GM13976 (cell line): ENCODE measurements at regions not wholly inside any gene's neighbourhood (a gene's known extent, or its start where the extent isn't known, plus 50 kb on each side); places are given as distances from the start of the nearest gene placed in this dataset.

Source experiments
- DNase-seq: peaks from one replicate; pipeline ENCODE4 v3.0.0; 2012; ENCODE audit warnings: low spot score
- in situ Hi-C: fragments of 300-500 bp; cut with MboI; formaldehyde crosslinking; loops from one replicate; pipeline ENCODE4 v1.12.0; 2022; ENCODE audit warnings: low sequenced_read_pairs, mixed read lengths, inconsistent platforms; ENCODE audit not compliant: unreplicated experiment
- TF ChIP-seq, protein P1 (sequence below): IDR thresholded peaks from 2 replicates; pipeline ENCODE4 v1.5.1; 2012; ENCODE audit warnings: borderline replicate concordance, mild to moderate bottlenecking; ENCODE audit not compliant: insufficient read depth; ENCODE audit errors: extremely low read depth, missing control alignments, control extremely low read depth

DNA sequence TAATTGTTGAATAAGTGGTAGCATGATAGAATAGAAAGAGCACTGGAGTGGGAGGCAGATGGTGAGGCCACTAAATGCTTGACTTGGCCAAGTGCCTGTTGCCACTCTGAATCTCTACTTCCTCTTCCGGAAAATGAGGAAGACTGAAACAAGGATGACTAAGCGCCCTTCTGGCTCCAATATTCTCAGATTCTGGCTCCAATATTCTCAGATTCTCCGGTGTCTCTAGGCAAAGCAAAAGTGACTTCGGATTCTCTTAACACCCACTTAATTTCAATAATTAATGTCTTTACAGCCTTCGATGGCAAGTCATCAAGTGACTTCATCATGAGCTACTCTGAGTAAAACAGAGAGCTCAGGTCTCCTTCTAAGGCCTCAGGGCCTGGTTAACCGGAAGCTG, 402.2 kb upstream of the FGF13 start:
- in situ Hi-C loops: no loop called here
- no peak for DNase-seq
- TF ChIP-seq, protein P1, sequence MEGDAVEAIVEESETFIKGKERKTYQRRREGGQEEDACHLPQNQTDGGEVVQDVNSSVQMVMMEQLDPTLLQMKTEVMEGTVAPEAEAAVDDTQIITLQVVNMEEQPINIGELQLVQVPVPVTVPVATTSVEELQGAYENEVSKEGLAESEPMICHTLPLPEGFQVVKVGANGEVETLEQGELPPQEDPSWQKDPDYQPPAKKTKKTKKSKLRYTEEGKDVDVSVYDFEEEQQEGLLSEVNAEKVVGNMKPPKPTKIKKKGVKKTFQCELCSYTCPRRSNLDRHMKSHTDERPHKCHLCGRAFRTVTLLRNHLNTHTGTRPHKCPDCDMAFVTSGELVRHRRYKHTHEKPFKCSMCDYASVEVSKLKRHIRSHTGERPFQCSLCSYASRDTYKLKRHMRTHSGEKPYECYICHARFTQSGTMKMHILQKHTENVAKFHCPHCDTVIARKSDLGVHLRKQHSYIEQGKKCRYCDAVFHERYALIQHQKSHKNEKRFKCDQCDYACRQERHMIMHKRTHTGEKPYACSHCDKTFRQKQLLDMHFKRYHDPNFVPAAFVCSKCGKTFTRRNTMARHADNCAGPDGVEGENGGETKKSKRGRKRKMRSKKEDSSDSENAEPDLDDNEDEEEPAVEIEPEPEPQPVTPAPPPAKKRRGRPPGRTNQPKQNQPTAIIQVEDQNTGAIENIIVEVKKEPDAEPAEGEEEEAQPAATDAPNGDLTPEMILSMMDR: no peak

DNA sequence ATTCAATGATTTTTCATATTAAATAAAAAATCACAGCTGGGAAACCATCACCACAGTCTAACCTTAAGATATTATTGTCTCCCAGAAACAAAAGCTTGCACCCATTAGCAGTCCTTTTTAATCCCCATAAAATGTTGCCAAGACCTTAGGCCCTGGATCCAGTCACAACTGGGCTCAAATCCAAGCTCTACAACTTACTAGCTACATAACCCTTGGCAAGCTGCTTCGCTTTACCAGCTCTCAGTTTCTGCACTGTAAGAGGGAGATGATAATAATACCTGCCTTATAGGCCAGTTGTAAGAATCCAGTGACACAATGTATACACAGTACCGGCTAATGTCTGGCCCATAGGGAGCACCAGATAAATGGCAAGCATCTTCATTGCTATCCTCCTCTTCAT, 400.9 kb upstream of the FGF13 start:
- TF ChIP-seq, protein P1: no peak
- in situ Hi-C loops: no loop called here
- DNase-seq: no peak

DNA sequence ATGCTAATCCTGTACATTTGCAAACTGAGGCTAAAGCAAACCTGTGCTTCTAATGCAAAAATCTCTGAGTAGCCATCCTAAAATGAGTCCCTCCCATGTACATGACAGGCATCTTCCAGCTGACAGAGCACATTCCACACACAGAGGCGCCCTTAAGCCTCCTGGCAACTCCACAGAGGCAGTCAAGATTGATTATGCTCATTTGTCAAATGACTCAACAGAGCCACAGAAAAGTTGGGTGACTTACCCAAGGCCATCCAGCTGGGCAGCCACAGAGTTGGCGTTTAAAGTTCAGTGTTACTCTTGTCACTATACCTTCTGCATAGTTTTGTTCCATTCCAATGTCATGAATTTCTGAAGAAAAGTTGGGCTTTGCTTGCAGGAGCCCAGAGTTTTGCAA, 394.6 kb upstream of the FGF13 start:
- in situ Hi-C loops: no loop called here
- DNase-seq: no peak
- TF ChIP-seq, protein P1: no peak

DNA sequence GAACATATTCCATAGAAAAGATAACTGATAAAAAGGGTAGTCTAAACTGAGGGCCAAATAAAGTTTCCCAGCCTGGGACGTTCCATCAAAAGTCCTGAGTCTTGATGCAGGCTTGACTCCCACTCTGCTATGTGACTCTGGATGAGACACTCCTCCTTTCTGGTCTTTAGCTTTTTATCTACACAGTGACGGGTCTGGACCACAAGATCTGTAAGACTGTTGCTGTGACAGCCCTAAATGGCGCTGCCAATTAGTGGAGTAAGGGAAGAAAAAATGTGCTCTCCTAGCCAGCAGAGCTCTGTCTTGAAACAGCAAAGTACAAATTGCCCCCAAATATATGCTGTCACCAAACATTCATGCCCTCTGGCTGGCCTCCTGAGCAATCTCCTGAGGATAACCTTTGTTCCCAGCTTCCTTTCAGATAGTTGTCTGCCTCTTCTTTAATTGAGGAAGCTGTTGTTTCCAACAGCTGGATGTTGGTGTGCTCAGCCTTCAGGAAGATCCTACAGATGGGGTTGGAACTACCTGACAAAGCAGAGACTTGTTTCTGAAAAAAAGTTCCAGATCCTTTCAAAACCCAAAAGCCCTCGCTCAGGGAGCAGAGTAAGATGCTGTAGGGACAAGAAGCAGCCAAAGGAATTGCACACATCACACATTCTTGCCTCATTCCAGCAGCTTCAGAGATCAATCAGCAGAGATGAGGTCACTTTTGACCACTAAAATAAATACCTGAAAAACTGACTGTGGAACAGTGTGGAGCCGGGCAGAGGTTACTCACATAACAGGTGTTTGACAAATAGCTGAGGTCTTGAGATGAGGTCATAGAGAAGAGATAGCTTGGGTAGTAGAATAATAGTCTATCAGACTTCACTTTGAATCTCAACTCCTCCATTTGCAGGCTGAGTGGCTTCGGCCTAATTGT, 383.4 kb upstream of the FGF13 start:
- in situ Hi-C loops: no loop called here
- DNase-seq: no peak

DNA sequence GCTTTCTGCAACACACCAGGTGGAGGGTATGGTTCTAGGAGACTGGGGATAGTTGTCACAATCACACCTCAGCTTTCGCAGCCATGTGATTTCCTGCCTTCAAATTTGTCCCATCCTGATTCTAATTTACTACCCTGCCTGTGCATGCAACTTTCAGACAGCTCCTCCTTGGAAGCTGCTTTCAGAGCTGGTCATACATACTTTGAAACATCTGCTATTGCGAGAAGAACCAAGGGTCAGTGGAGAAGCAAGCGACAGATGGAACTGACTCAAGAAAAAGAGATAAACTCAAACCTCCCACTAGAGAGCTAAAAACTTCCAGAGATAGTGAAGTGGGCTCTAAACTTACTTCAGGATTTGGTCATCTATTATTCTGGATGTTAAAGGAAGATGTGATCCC, 381.7 kb upstream of the FGF13 start:
- TF ChIP-seq, protein P1: no peak
- DNase-seq: no peak
- in situ Hi-C loops: no loop called here

More for the DNA sequence above, 383.4 kb upstream of the FGF13 start:
- TF ChIP-seq, protein P1: no peak

DNA sequence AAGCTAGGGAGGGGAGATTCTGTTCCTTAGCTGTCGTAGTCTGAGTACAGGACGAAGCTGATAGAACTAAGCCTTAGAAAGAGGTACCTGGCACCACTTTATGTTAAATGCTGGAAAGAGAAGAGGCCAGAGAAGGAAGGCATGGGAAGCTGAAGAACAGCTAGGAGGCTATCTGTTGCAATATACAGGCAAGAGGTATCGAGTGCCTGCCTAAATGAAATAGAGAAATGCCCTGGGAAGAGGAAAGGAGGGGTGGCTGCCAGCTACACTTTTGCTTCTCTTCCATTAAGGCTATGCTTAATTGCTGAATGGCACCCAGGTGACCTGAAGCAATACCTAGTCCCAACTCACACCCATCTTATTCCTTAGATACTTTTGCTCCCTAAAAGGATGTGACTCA, 380.4 kb upstream of the FGF13 start:
- TF ChIP-seq, protein P1: no peak
- no peak for DNase-seq
- in situ Hi-C loops: no loop called here
